GM23338 (cell line): ENCODE measurements at regions not wholly inside any gene's neighbourhood (a gene's known extent, or its start where the extent isn't known, plus 50 kb on each side); places are given as distances from the start of the nearest gene placed in this dataset.

Source experiments
- CTCF ChIP-seq, 2 experiments: fragments of 200-600 bp in 1 of 2; sonication (generic) in 1 of 2; conservative IDR thresholded peaks; 2 replicates each; pipeline versions ENCODE4 v1.5.1 to v1.6.1; 2016 to 2017; ENCODE audit warnings: antibody characterized with exemption in 2 of 2, low read depth in 2 of 2, mild to moderate bottlenecking in 2 of 2, moderate library complexity in 1 of 2
- EZH2 ChIP-seq: fragments of 200-600 bp; sonication (generic); IDR thresholded peaks from one replicate; pipeline ENCODE4 v1.8.0; 2017; ENCODE audit warnings: antibody characterized with exemption, mild to moderate bottlenecking, low read depth; ENCODE audit not compliant: unreplicated experiment
- POLR2AphosphoS5 ChIP-seq: IDR thresholded peaks from 2 replicates; pipeline ENCODE4 v1.6.1; 2016; ENCODE audit warnings: antibody characterized with exemption, low read depth
- ZNF114 ChIP-seq: fragments of 250-450 bp; sonication (Bioruptor Pico); IDR thresholded peaks from 2 replicates; pipeline ENCODE4 v1.5.0; 2020; ENCODE audit warnings: mild to moderate bottlenecking, moderate library complexity
- TF ChIP-seq, protein P1 (sequence below): IDR thresholded peaks from one replicate; pipeline ENCODE4 v1.6.1; 2018; ENCODE audit warnings: antibody characterized with exemption; ENCODE audit not compliant: unreplicated experiment

DNA sequence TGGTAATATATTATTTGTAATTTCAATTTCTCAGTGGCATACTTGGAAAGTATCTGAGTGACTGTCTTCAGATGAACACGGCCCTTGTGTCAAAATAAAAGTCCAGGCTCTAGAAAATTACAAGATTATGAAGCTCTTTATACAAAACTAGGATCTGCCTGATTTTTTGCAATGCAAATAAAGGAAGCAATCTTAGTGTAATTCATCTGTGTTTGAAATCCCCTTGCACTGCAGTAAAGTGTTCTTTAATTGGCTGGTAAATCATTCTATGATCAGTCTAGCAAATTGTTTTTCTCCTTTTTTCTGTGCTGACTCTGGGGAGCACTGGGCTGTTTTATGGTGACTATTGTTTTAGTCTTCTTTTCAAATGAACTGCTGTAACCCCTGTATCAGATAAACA lies 1039.0 kb downstream of the SOCS6 start:
- TF ChIP-seq CTCF (conservative IDR thresholded peaks at IDR 0.05; ENCODE audit: low read depth in 2 of 2) (no peak), ZNF114 (CRISPR knock-in tag) (no peak), EZH2 (no peak), POLR2AphosphoS5 (no peak)
- TF ChIP-seq, protein P1, sequence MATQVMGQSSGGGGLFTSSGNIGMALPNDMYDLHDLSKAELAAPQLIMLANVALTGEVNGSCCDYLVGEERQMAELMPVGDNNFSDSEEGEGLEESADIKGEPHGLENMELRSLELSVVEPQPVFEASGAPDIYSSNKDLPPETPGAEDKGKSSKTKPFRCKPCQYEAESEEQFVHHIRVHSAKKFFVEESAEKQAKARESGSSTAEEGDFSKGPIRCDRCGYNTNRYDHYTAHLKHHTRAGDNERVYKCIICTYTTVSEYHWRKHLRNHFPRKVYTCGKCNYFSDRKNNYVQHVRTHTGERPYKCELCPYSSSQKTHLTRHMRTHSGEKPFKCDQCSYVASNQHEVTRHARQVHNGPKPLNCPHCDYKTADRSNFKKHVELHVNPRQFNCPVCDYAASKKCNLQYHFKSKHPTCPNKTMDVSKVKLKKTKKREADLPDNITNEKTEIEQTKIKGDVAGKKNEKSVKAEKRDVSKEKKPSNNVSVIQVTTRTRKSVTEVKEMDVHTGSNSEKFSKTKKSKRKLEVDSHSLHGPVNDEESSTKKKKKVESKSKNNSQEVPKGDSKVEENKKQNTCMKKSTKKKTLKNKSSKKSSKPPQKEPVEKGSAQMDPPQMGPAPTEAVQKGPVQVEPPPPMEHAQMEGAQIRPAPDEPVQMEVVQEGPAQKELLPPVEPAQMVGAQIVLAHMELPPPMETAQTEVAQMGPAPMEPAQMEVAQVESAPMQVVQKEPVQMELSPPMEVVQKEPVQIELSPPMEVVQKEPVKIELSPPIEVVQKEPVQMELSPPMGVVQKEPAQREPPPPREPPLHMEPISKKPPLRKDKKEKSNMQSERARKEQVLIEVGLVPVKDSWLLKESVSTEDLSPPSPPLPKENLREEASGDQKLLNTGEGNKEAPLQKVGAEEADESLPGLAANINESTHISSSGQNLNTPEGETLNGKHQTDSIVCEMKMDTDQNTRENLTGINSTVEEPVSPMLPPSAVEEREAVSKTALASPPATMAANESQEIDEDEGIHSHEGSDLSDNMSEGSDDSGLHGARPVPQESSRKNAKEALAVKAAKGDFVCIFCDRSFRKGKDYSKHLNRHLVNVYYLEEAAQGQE: no peak
